ENCODE measurements at regions not wholly inside any gene's neighbourhood (a gene's known extent, or its start where the extent isn't known, plus 50 kb on each side); places are given as distances from the start of the nearest gene placed in this dataset.

DNA sequence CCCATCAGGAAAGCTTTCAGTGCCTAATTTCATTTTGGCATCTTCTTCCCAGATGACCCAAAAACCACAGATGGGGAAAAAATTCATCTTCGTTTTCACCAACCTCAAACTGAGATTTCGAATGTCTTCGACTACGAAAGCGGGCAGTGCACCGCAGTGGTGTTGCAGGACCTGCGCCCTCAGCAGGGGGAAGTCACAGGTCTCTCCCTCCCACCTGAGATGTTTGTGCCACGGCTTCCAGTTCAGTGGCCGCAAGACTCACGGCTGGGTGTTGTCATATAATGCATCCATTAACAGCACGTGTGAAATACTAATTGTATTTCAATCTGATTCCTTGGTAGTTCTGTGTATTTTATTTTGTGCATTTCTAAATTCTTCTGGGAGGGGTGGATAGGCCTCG is 66.2 kb upstream of the SALL3 start:
- TF ChIP-seq, protein P1, sequence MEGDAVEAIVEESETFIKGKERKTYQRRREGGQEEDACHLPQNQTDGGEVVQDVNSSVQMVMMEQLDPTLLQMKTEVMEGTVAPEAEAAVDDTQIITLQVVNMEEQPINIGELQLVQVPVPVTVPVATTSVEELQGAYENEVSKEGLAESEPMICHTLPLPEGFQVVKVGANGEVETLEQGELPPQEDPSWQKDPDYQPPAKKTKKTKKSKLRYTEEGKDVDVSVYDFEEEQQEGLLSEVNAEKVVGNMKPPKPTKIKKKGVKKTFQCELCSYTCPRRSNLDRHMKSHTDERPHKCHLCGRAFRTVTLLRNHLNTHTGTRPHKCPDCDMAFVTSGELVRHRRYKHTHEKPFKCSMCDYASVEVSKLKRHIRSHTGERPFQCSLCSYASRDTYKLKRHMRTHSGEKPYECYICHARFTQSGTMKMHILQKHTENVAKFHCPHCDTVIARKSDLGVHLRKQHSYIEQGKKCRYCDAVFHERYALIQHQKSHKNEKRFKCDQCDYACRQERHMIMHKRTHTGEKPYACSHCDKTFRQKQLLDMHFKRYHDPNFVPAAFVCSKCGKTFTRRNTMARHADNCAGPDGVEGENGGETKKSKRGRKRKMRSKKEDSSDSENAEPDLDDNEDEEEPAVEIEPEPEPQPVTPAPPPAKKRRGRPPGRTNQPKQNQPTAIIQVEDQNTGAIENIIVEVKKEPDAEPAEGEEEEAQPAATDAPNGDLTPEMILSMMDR (IDR thresholded peaks at IDR 0.05): no peak
- TF ChIP-seq POLR2A (IDR thresholded peaks at IDR 0.05): no peak
